ENCODE measurements at regions not wholly inside any gene's neighbourhood (a gene's known extent, or its start where the extent isn't known, plus 50 kb on each side); places are given as distances from the start of the nearest gene placed in this dataset.

GRCh38 chr6:95087394-95088097 is 489.8 kb upstream of the MANEA start:
- Histone ChIP-seq H2AFZ (ENCODE audit: low read length) (no peak overlapping the region), H3K27me3 (ENCODE audit: control insufficient read depth in 1 of 2, insufficient read depth in 2 of 2, low read length in 2 of 2) (no peaks in the 10 kb centered on the region), H4K20me1 (ENCODE audit: insufficient read depth, low read length) (no peaks in the 10 kb centered on the region), H3K9me3 (ENCODE audit: low read length) (no peaks in the 10 kb centered on the region), H3K27ac (ENCODE audit: extremely low read length, insufficient read depth, low read length) (no peak overlapping the region), H3K4me3 (replicated peaks in 1 of 3; ENCODE audit: insufficient read depth in 1 of 3, low read depth in 2 of 3, low read length in 3 of 3) (no peak overlapping the region), H3K9ac (ENCODE audit: insufficient read depth, low read depth, low read length) (no peak overlapping the region), H3K4me1 (ENCODE audit: insufficient read depth, low read length) (no peaks in the 10 kb centered on the region), H3K4me2 (ENCODE audit: low read depth, low read length) (no peak overlapping the region), H3K79me2 (ENCODE audit: insufficient read depth, low read length) (no peaks in the 10 kb centered on the region), H3K36me3 (replicated peaks in 1 of 2; ENCODE audit: control insufficient read depth in 1 of 2, insufficient read depth in 2 of 2, low read length in 2 of 2) (no peaks in the 10 kb centered on the region)
- FAIRE-seq, result no peak
- in situ Hi-C loops (cut with HindIII; ENCODE audit: extremely low pct_ligation_motif_present, low pct_unique_long_range_greater_than_20kb), result no loop called here
- POLR2A ChIA-PET, result no interaction called here
- WGBS (ENCODE audit: low lambda C conversion rate), result 0% methylated on average over 8 of the region's 8 CpGs
- ATAC-seq, result no peak
- BruUV-seq (replicated peaks), result no TSS peak
- CTCF ChIA-PET (ENCODE audit: low intra/inter-chr PET ratio, low total read pairs), result no interaction called here
- peak; percentile 1 for DNase-seq (ENCODE audit: low spot score)
- TF ChIP-seq DRAP1 (CRISPR knock-in tag; IDR thresholded peaks at IDR 0.05) (no peak), MNT (IDR thresholded peaks at IDR 0.05) (peak; percentile 36; the same call in 1 of the 2 replicates)
- intact Hi-C loops (cut with micrococcal nuclease; ENCODE audit: unreplicated experiment), result no loop called here

GRCh38 chr6:95091823-95092436 is 485.4 kb upstream of the MANEA start:
- intact Hi-C loops (cut with micrococcal nuclease; ENCODE audit: unreplicated experiment) (loop anchor here (1.0 kb wide), 1 partner anchor 455 kb away; no protein-coding TSS in a partner anchor), in situ Hi-C loops (cut with HindIII; ENCODE audit: extremely low pct_ligation_motif_present, low pct_unique_long_range_greater_than_20kb) (no loop called here)
- Histone ChIP-seq H3K79me2 (ENCODE audit: insufficient read depth, low read length) (no peaks in the 10 kb centered on the region), H3K27ac (ENCODE audit: extremely low read length, insufficient read depth, low read length) (no peak overlapping the region), H3K36me3 (replicated peaks in 1 of 2; ENCODE audit: control insufficient read depth in 1 of 2, insufficient read depth in 2 of 2, low read length in 2 of 2) (no peaks in the 10 kb centered on the region), H3K4me3 (replicated peaks in 1 of 3; ENCODE audit: insufficient read depth in 1 of 3, low read depth in 2 of 3, low read length in 3 of 3) (no peak overlapping the region), H3K4me2 (ENCODE audit: low read depth, low read length) (no peak overlapping the region), H3K4me1 (ENCODE audit: insufficient read depth, low read length) (no peaks in the 10 kb centered on the region), H4K20me1 (ENCODE audit: insufficient read depth, low read length) (no peaks in the 10 kb centered on the region), H2AFZ (ENCODE audit: low read length) (no peak overlapping the region), H3K27me3 (ENCODE audit: control insufficient read depth in 1 of 2, insufficient read depth in 2 of 2, low read length in 2 of 2) (no peaks in the 10 kb centered on the region), H3K9ac (ENCODE audit: insufficient read depth, low read depth, low read length) (no peak overlapping the region), H3K9me3 (ENCODE audit: low read length) (no peaks in the 10 kb centered on the region)
- TF ChIP-seq CTCF (CRISPR knock-in tag; IDR thresholded peaks at IDR 0.05) (peak; percentile 68), ARNT (IDR thresholded peaks at IDR 0.05) (no peak), RAD21 (CRISPR knock-in tag; IDR thresholded peaks at IDR 0.05) (0 out of 2 replicates have a peak, but pooled peaks have one; percentile 31), ZNF10 (CRISPR knock-in tag; IDR thresholded peaks at IDR 0.05; ENCODE audit: borderline replicate concordance, low read depth) (no peak), STAG1 (CRISPR knock-in tag; IDR thresholded peaks at IDR 0.05) (peak; percentile 79), SMC3 (IDR thresholded peaks at IDR 0.05; ENCODE audit: low read length) (peak; percentile 29; the same call in 1 of the 2 replicates)
- ATAC-seq (peak; percentile 85), FAIRE-seq (no peak), DNase-seq (ENCODE audit: low spot score) (peak; percentile 41)
- ChIA-PET POLR2A (no interaction called here), CTCF (ENCODE audit: low intra/inter-chr PET ratio, low total read pairs) (interaction anchor here (1.4 to 2.2 kb wide), 2 partner anchors 455 to 1668 kb away, joined by 5 to 13 read pairs; no protein-coding TSS in a partner anchor)
- WGBS (ENCODE audit: low lambda C conversion rate), result 38% methylated on average over 5 of the region's 5 CpGs
- no TSS peak for BruUV-seq (replicated peaks)
